ENCODE measurements at regions not wholly inside any gene's neighbourhood (a gene's known extent, or its start where the extent isn't known, plus 50 kb on each side); places are given as distances from the start of the nearest gene placed in this dataset.

- no peak for TF ChIP-seq ZFPM2 (CRISPR knock-in tag; IDR thresholded peaks at IDR 0.05)
- TF ChIP-seq ZNF408 (CRISPR knock-in tag; IDR thresholded peaks at IDR 0.05; ENCODE audit: low read depth), result no peak
Measured at GRCh38 chr5:156093024-156093423, 233.9 kb upstream of the SGCD start (continued).

GRCh38 chr5:156094001-156094400, 233.0 kb upstream of the SGCD start:
- no peak for ATAC-seq
- no peak overlapping the region for H3K27ac ChIP-seq (ENCODE audit: extremely low read depth, low read depth, low read length)
- H3K4me3 ChIP-seq, result no peak overlapping the region
- H3K4me2 ChIP-seq (ENCODE audit: insufficient read depth, low read length), result no peak overlapping the region
- H3K79me2 ChIP-seq (ENCODE audit: control insufficient read depth, insufficient read depth, low read length), result no peaks in the 10 kb centered on the region
- 0% methylated on average over 4 of the region's 4 CpGs for WGBS (ENCODE audit: insufficient coverage, low coverage, missing lambda C conversion rate)
- intact Hi-C loops (cut with micrococcal nuclease) (no loop called here), in situ Hi-C loops (cut with MboI) (no loop called here)
- ChIA-PET CTCF (ENCODE audit: low intra/inter-chr PET ratio) (no interaction called here), POLR2A (no interaction called here)
- no peaks in the 10 kb centered on the region for H3K36me3 ChIP-seq (ENCODE audit: control insufficient read depth, insufficient read depth, low read length)
- no TSS peak for BruUV-seq (replicated peaks)
- TF ChIP-seq DNMT1 (IDR thresholded peaks at IDR 0.05) (no peak), NCOA4 (IDR thresholded peaks at IDR 0.05; ENCODE audit: partially characterized antibody) (no peak), RBM17 (IDR thresholded peaks at IDR 0.05; ENCODE audit: borderline replicate concordance, low read depth, low read length) (no peak), CBFB (CRISPR knock-in tag; IDR thresholded peaks at IDR 0.05) (no peak)
- H4K20me1 ChIP-seq (replicated peaks; ENCODE audit: control insufficient read depth, insufficient read depth, low read length), result no peaks in the 10 kb centered on the region
- FAIRE-seq, result no peak
- H2AFZ ChIP-seq (ENCODE audit: low read depth, low read length), result no peak overlapping the region
- no peaks in the 10 kb centered on the region for H3K27me3 ChIP-seq (ENCODE audit: control insufficient read depth in 2 of 2, insufficient read depth in 2 of 2, low read length in 2 of 2)
- H3K9ac ChIP-seq (ENCODE audit: insufficient read depth in 1 of 2, low read depth in 2 of 2, low read length in 2 of 2), result no peak overlapping the region
- DNase-seq (ENCODE audit: extremely low read depth in 1 of 4, low spot score in 3 of 4), result no peak
- H3K9me3 ChIP-seq (replicated peaks; ENCODE audit: control insufficient read depth, insufficient read depth, low read depth, low read length), result no peaks in the 10 kb centered on the region
- no peaks in the 10 kb centered on the region for H3K9me1 ChIP-seq (ENCODE audit: control insufficient read depth, insufficient read depth, low read length)
- no peaks in the 10 kb centered on the region for H3K4me1 ChIP-seq (replicated peaks in 1 of 2; ENCODE audit: control insufficient read depth in 2 of 2, insufficient read depth in 2 of 2, low read length in 2 of 2)
